HG03103 (cell line): ENCODE measurements at regions not wholly inside any gene's neighbourhood (a gene's known extent, or its start where the extent isn't known, plus 50 kb on each side); places are given as distances from the start of the nearest gene placed in this dataset.

Experiments used
- ATAC-seq: cut with Tn5 transposase; IDR thresholded peaks from one replicate; pipeline ENCODE4 v1.9.1; 2021; ENCODE audit warnings: low read depth; ENCODE audit not compliant: unreplicated experiment

GRCh38 chr2:111219285-111219684 lies 98.6 kb downstream of the BCL2L11 start:
- peak; percentile 83 for ATAC-seq

GRCh38 chr2:111219734-111220505 lies 99.2 kb downstream of the BCL2L11 start:
- no peak for ATAC-seq

- ATAC-seq = no peak
These were observed 100.2 kb downstream of the BCL2L11 start for GRCh38 chr2:111220962-111221361.

- no peak for ATAC-seq
These were observed 101.0 kb downstream of the BCL2L11 start for GRCh38 chr2:111221701-111222100.

GRCh38 chr2:111222204-111222866 lies 101.6 kb downstream of the BCL2L11 start:
- ATAC-seq = no peak

GRCh38 chr2:111225856-111226255 lies 105.1 kb downstream of the BCL2L11 start:
- ATAC-seq = no peak

- ATAC-seq = no peak
These were observed 106.4 kb downstream of the BCL2L11 start for GRCh38 chr2:111226876-111227700.

GRCh38 chr2:111227716-111228141 lies 107.0 kb downstream of the BCL2L11 start:
- no peak for ATAC-seq

GRCh38 chr2:111231532-111232252 lies 111.0 kb downstream of the BCL2L11 start:
- ATAC-seq = no peak

GRCh38 chr2:111235192-111236015 lies 114.7 kb downstream of the BCL2L11 start:
- no peak for ATAC-seq

GRCh38 chr2:111236025-111236424 lies 115.3 kb downstream of the BCL2L11 start:
- no peak for ATAC-seq

GRCh38 chr2:111238296-111238695 lies 117.6 kb downstream of the BCL2L11 start:
- no peak for ATAC-seq

GRCh38 chr2:111239107-111239506 lies 118.4 kb downstream of the BCL2L11 start:
- ATAC-seq = no peak

- no peak for ATAC-seq
These were observed 119.0 kb downstream of the BCL2L11 start for GRCh38 chr2:111239581-111240249.

GRCh38 chr2:111243295-111243694 lies 122.6 kb downstream of the BCL2L11 start:
- ATAC-seq = no peak

- ATAC-seq = no peak
These were observed 124.2 kb downstream of the BCL2L11 start for GRCh38 chr2:111244864-111245263.

- ATAC-seq = no peak
These were observed 125.9 kb downstream of the BCL2L11 start for GRCh38 chr2:111246620-111247061.

GRCh38 chr2:111247491-111247890 lies 126.8 kb downstream of the BCL2L11 start:
- no peak for ATAC-seq

- no peak for ATAC-seq
These were observed 129.1 kb downstream of the BCL2L11 start for GRCh38 chr2:111249806-111250205.
